ENCODE measurements at regions not wholly inside any gene's neighbourhood (a gene's known extent, or its start where the extent isn't known, plus 50 kb on each side); places are given as distances from the start of the nearest gene placed in this dataset.

DNA sequence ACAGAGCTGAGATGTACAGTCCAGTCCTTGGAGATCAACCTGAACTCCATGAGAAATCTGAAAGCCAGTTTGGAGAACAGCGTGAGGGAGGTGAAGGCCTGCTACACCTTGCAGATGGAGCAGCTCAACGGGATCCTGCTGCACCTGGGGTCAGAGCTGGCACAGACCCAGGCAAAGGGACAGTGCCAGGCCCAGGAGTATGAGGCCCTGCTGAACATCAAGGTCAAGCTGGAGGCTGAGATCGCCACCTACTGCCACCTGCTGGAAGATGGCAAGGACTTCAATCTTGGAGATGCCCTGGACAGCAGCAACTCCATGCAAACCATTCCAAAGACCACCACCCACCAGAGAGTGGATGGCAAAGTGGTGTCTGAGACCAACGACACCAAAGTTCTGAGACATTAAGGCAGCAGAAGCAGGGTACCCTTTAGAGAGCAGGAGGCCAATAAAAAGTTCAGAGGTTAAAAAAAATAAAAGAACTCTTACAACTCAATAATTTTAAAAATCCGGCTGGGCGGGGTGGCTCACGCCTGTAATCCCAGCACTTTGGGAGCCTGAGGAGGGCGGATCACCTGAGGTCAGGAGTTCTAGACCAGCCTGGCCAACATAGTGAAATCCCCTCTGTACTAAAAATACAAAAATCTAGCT is 69.9 kb upstream of the RTL6 start:
- TF ChIP-seq NFE2L2 (IDR thresholded peaks at IDR 0.05; ENCODE audit: low read depth, low read length) (no peak), MAFK (IDR thresholded peaks at IDR 0.05; ENCODE audit: low read depth, low read length) (no peak), RAD21 (IDR thresholded peaks at IDR 0.05; ENCODE audit: low read length) (peak; percentile 68), MAZ (IDR thresholded peaks at IDR 0.05; ENCODE audit: borderline replicate concordance, low read depth, low read length) (no peak)
- TF ChIP-seq, protein P1, sequence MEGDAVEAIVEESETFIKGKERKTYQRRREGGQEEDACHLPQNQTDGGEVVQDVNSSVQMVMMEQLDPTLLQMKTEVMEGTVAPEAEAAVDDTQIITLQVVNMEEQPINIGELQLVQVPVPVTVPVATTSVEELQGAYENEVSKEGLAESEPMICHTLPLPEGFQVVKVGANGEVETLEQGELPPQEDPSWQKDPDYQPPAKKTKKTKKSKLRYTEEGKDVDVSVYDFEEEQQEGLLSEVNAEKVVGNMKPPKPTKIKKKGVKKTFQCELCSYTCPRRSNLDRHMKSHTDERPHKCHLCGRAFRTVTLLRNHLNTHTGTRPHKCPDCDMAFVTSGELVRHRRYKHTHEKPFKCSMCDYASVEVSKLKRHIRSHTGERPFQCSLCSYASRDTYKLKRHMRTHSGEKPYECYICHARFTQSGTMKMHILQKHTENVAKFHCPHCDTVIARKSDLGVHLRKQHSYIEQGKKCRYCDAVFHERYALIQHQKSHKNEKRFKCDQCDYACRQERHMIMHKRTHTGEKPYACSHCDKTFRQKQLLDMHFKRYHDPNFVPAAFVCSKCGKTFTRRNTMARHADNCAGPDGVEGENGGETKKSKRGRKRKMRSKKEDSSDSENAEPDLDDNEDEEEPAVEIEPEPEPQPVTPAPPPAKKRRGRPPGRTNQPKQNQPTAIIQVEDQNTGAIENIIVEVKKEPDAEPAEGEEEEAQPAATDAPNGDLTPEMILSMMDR (conservative IDR thresholded peaks at IDR 0.05; ENCODE audit: low read depth, low read length): peak; percentile 49
